BE2C (cell line): ENCODE measurements at regions not wholly inside any gene's neighbourhood (a gene's known extent, or its start where the extent isn't known, plus 50 kb on each side); places are given as distances from the start of the nearest gene placed in this dataset.

Experiments used
- DNase-seq: peaks from one replicate; pipeline ENCODE4 v3.0.0-alpha.2; 2020
- H3K27me3 ChIP-seq: fragments of 250-450 bp; sonication (Bioruptor Pico); 2 replicates; pipeline ENCODE4 v1.5.1; 2020; ENCODE audit warnings: mild to moderate bottlenecking
- H3K36me3 ChIP-seq: fragments of 250-450 bp; sonication (Bioruptor Pico); 2 replicates; pipeline ENCODE4 v1.5.1; 2020; ENCODE audit warnings: mild to moderate bottlenecking
- H3K4me1 ChIP-seq: fragments of 250-450 bp; sonication (Bioruptor Pico); 2 replicates; pipeline ENCODE4 v1.5.1; 2020
- H3K4me3 ChIP-seq: 2 replicates; pipeline ENCODE4 v1.5.1; 2011; ENCODE audit warnings: low read depth, low read length
- H3K9me3 ChIP-seq: fragments of 250-450 bp; sonication (Bioruptor Pico); 2 replicates; pipeline ENCODE4 v1.5.1; 2020
- TF ChIP-seq, protein P1 (sequence below): IDR thresholded peaks from 2 replicates; pipeline ENCODE4 v1.5.1; 2012; ENCODE audit warnings: mild to moderate bottlenecking, low read depth, low read length

DNA sequence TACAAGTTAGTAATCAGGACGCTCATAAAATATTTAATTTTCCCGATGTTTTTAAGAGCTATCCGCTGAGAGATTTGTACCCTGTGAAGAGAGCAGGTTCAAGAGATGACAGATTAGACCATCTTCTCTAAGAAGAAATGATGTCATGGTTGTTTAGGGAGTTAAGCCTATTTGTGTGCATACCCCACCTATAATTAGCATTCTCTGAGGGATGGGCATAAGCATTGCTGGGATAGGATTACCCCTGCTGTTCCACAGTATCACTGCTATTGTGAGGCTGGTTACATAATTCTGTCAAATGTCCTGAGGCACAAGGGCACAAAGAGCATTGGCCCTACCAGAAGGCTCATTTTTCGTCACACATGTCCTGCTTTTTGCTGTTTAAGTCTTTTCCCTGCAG lies 687.0 kb downstream of the CETN3 start:
- Histone ChIP-seq H3K36me3 (no peaks in the 10 kb centered on the region), H3K4me1 (no peaks in the 10 kb centered on the region), H3K9me3 (no peaks in the 10 kb centered on the region), H3K27me3 (no peaks in the 10 kb centered on the region; the same call in 1 of the 2 replicates), H3K4me3 (no peak overlapping the region)
- no peak for DNase-seq
- TF ChIP-seq, protein P1, sequence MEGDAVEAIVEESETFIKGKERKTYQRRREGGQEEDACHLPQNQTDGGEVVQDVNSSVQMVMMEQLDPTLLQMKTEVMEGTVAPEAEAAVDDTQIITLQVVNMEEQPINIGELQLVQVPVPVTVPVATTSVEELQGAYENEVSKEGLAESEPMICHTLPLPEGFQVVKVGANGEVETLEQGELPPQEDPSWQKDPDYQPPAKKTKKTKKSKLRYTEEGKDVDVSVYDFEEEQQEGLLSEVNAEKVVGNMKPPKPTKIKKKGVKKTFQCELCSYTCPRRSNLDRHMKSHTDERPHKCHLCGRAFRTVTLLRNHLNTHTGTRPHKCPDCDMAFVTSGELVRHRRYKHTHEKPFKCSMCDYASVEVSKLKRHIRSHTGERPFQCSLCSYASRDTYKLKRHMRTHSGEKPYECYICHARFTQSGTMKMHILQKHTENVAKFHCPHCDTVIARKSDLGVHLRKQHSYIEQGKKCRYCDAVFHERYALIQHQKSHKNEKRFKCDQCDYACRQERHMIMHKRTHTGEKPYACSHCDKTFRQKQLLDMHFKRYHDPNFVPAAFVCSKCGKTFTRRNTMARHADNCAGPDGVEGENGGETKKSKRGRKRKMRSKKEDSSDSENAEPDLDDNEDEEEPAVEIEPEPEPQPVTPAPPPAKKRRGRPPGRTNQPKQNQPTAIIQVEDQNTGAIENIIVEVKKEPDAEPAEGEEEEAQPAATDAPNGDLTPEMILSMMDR: no peak

DNA sequence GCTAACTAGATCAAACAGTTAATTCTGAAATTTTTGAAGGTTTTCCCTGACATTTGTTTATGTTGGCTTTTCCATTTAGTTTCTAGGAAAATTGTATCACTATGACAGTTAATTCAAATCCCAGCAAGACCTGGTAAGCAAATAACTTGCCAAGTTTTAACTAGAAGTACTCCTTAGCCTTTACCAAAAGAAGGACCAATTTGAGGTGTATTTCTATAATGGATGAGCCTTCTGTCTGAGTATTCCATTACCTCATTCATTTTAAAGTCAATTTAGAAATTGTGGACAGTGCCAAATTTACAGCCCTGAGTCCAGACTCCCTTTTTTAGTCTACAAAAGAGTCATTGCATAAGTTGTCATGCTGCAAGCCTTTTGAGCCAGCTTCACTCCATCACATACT lies 687.6 kb downstream of the CETN3 start:
- Histone ChIP-seq H3K4me3 (no peak overlapping the region), H3K4me1 (no peaks in the 10 kb centered on the region), H3K36me3 (no peaks in the 10 kb centered on the region), H3K27me3 (no peaks in the 10 kb centered on the region; the same call in 1 of the 2 replicates), H3K9me3 (no peaks in the 10 kb centered on the region)
- no peak for DNase-seq
- TF ChIP-seq, protein P1: no peak

DNA sequence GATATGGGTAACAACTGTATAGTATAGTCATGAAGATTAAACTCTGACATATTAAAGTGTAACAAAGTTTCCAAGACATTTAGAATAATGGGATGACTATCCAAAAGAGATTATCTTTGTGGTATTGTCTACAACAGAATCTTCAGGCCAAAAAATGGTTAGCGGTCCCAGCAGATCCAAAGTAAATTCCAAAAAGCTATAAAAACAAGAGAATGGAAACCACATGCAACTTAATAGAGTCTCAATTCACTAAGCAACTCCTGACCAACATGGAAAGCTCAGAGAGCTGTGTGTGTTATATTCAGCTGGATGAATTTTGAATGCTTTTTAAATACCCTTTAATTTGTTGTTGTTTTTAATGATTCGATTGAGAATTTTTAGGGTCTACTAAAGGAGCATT lies 688.2 kb downstream of the CETN3 start:
- H3K4me1 ChIP-seq: no peaks in the 10 kb centered on the region
- TF ChIP-seq, protein P1: no peak
- DNase-seq: no peak
- H3K9me3 ChIP-seq: no peaks in the 10 kb centered on the region
- H3K4me3 ChIP-seq: no peak overlapping the region
- H3K36me3 ChIP-seq: no peaks in the 10 kb centered on the region
- H3K27me3 ChIP-seq: no peaks in the 10 kb centered on the region; the same call in 1 of the 2 replicates

DNA sequence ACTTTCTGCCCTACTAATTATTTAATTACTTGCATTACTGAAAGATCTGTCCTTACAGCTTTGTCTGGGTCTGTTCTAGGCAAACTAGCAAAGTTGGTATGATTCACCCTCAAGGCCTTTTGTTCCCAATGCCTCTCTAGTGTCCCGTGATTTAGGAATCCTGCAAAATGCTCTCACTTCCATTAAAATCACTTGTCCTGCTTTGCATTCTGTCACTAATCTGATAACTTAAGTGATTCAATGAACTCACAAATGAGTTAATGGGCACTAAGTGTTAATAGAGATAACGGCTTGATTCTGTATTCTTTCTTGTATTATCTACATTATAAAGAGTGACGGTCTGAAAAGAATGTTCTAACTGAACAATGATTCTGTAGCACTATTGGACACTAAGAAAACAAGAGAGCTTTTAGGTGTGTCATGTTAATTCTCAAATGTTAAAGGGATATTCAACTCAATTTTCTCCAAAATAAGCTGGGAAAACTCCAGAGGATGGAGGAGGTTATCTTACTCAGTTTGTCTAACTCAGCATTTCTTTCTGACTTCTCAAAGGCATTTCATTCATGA lies 697.3 kb downstream of the CETN3 start:
- Histone ChIP-seq H3K4me1 (no peaks in the 10 kb centered on the region), H3K36me3 (no peaks in the 10 kb centered on the region), H3K4me3 (no peak overlapping the region), H3K9me3 (no peaks in the 10 kb centered on the region), H3K27me3 (no peaks in the 10 kb centered on the region; the same call in 1 of the 2 replicates)
- TF ChIP-seq, protein P1: no peak
- DNase-seq: no peak

DNA sequence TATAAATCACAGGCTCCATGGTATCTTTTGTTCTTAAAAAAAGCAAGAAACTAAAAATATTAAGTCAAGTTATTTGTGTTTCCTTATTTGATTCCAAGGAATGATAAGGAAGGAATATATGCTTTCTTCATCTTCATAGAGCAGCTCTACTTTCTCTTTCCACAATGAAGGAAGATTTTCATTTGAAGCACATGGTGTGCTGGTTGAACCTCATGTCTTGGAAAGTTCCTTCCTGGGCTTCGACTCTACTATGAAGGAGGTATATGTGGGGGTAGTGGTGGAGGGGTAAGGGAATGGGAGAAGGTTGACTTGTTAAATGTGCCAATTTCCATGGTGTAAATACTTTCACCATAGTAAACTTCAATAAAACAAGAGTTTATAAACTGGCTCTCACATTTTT lies 698.0 kb downstream of the CETN3 start:
- Histone ChIP-seq H3K9me3 (no peaks in the 10 kb centered on the region), H3K4me1 (no peaks in the 10 kb centered on the region), H3K36me3 (no peaks in the 10 kb centered on the region), H3K27me3 (no peaks in the 10 kb centered on the region; the same call in 1 of the 2 replicates), H3K4me3 (no peak overlapping the region)
- TF ChIP-seq, protein P1: no peak
- no peak for DNase-seq

DNA sequence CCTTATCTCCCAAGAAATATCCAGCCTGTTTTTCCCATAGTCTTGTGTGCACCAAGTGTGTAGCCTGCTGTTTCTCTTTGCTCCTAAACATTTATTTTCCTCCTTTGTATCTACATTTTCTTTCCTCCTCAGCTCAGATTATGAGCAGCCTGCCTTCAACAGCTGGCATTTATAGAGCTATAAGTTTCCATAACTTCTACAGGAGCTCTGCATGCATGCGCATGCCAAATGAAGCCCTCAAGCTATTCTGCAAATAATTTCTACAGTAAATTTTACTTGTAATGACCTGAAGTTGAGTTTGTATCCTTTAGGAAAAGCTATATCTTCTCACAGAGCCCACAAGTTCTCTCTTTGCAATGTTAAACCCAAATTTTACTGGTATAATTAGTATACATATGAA lies 699.5 kb downstream of the CETN3 start:
- no peak for DNase-seq
- H3K4me1 ChIP-seq: no peaks in the 10 kb centered on the region
- TF ChIP-seq, protein P1: no peak
- no peaks in the 10 kb centered on the region for H3K9me3 ChIP-seq
- no peak overlapping the region for H3K4me3 ChIP-seq
- no peaks in the 10 kb centered on the region; the same call in 1 of the 2 replicates for H3K27me3 ChIP-seq
- H3K36me3 ChIP-seq: no peaks in the 10 kb centered on the region
